Uterus (tissue), 3 donors: ENCODE measurements at regions not wholly inside any gene's neighbourhood (a gene's known extent, or its start where the extent isn't known, plus 50 kb on each side); places are given as distances from the start of the nearest gene placed in this dataset.

Experiments
- DNase-seq, 2 donors: peaks; one replicate each; pipeline ENCODE4 v3.0.0-alpha.2; 2019 to 2020
- H3K27ac ChIP-seq, 2 donors: fragments of 200-600 bp; sonication (generic); 1 replicate in 1 of 2; 2 replicates in 1 of 2; pipeline ENCODE4 v1.5.1; 2016 to 2018
- H3K27me3 ChIP-seq, 2 donors: fragments of 200-600 bp; sonication (generic); one replicate each; pipeline ENCODE4 v1.5.1; 2018 to 2019; ENCODE audit warnings: control low read depth in 1 of 2
- H3K36me3 ChIP-seq, 2 donors: fragments of 200-600 bp; sonication (generic); one replicate each; pipeline ENCODE4 v1.5.1; 2019; ENCODE audit warnings: control low read depth in 1 of 2
- H3K4me1 ChIP-seq, 2 donors: fragments of 200-600 bp; sonication (generic); one replicate each; pipeline ENCODE4 v1.5.1; 2018 to 2019; ENCODE audit warnings: control low read depth in 1 of 2
- H3K4me3 ChIP-seq, 2 donors: fragments of 200-600 bp; sonication (generic); 1 replicate in 1 of 2; 2 replicates in 1 of 2; pipeline ENCODE4 v1.5.1; 2018 to 2019; ENCODE audit warnings: mild to moderate bottlenecking in 1 of 2
- H3K9me3 ChIP-seq, 2 donors: fragments of 200-600 bp; sonication (generic); one replicate each; pipeline ENCODE4 v1.5.1; 2019; ENCODE audit warnings: control low read depth in 1 of 2
- POLR2A ChIP-seq, 2 donors: fragments of 450-650 bp; IDR thresholded peaks; one replicate each; pipeline ENCODE4 v1.6.1; 2016; ENCODE audit warnings: antibody characterized with exemption in 2 of 2, mild to moderate bottlenecking in 1 of 2, moderate library complexity in 1 of 2
- intact Hi-C: fragments of 100-400 bp; cut with DNase I; formaldehyde crosslinking; loops from one replicate; pipeline ENCODE4 v1.15.1; 2023; ENCODE audit warnings: low total_unique reads
- TF ChIP-seq, protein P1 (sequence below), 4 experiments: fragments of 200-600 bp in 2 of 4; fragments of 450-650 bp in 2 of 4; sonication (generic) in 2 of 4; IDR thresholded peaks; one replicate each; pipeline ENCODE4 v1.5.1; 2016 to 2019; ENCODE audit warnings: antibody characterized with exemption in 4 of 4, mild to moderate bottlenecking in 2 of 4, moderate library complexity in 1 of 4
- donor health status: DM: yes; HTN: yes; CAD: no.

DNA sequence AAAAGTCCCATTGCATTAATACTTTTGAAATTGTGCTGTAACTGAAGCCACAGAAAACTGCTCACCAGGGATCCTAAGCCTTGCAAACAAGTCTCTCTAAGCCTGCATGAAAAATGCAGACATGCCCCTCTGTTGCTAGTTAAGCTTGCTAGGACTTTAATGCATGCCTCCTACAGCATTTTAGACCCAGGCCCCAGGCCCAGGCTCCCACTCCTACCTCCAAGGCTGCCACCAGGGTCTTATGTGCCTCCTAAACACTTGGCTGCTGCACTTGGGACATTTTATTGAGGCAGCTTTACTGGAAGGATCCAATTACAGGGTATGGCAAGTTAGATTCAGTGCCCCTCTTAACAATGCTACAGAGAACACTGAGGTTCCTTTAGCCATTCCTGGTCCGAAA is 467.3 kb upstream of the CLINT1 start:
- no peak for DNase-seq

DNA sequence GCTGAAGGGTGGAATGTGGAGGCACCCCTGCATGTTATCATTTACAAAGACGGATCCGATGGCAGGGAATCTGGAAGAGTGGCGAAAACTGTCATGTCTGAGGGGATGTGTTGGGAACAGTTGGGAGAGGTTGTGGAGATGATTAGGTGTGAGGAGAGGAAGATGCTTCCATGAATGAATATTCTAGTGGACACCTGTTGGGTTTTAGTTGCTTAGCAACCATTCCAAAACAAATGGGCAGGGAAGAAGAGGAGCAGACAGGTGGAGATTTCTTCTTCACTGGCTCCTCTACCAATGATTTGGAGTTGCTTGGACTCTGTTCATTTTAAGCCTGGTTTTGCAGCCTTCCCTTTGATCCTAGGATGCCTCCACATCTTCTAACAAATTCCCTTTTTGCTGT is 465.3 kb upstream of the CLINT1 start:
- no peaks in the 10 kb centered on the region for H3K4me1 ChIP-seq
- DNase-seq: no peak
- H3K27me3 ChIP-seq: no peaks in the 10 kb centered on the region
- TF ChIP-seq, protein P1, sequence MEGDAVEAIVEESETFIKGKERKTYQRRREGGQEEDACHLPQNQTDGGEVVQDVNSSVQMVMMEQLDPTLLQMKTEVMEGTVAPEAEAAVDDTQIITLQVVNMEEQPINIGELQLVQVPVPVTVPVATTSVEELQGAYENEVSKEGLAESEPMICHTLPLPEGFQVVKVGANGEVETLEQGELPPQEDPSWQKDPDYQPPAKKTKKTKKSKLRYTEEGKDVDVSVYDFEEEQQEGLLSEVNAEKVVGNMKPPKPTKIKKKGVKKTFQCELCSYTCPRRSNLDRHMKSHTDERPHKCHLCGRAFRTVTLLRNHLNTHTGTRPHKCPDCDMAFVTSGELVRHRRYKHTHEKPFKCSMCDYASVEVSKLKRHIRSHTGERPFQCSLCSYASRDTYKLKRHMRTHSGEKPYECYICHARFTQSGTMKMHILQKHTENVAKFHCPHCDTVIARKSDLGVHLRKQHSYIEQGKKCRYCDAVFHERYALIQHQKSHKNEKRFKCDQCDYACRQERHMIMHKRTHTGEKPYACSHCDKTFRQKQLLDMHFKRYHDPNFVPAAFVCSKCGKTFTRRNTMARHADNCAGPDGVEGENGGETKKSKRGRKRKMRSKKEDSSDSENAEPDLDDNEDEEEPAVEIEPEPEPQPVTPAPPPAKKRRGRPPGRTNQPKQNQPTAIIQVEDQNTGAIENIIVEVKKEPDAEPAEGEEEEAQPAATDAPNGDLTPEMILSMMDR (IDR thresholded peaks at IDR 0.05): no peak
- no peak for TF ChIP-seq POLR2A (IDR thresholded peaks at IDR 0.05)
- H3K27ac ChIP-seq: no peak overlapping the region
- intact Hi-C loops: no loop called here
- no peaks in the 10 kb centered on the region for H3K9me3 ChIP-seq
- no peak overlapping the region for H3K4me3 ChIP-seq
- H3K36me3 ChIP-seq: no peaks in the 10 kb centered on the region

More for the DNA sequence above, 467.3 kb upstream of the CLINT1 start:
- Histone ChIP-seq H3K9me3 (no peaks in the 10 kb centered on the region), H3K4me1 (no peaks in the 10 kb centered on the region), H3K4me3 (no peak overlapping the region), H3K27ac (no peak overlapping the region), H3K27me3 (no peaks in the 10 kb centered on the region), H3K36me3 (no peaks in the 10 kb centered on the region)
- no peak for TF ChIP-seq POLR2A (IDR thresholded peaks at IDR 0.05)
- TF ChIP-seq, protein P1 (IDR thresholded peaks at IDR 0.05): no peak
- intact Hi-C loops: no loop called here

DNA sequence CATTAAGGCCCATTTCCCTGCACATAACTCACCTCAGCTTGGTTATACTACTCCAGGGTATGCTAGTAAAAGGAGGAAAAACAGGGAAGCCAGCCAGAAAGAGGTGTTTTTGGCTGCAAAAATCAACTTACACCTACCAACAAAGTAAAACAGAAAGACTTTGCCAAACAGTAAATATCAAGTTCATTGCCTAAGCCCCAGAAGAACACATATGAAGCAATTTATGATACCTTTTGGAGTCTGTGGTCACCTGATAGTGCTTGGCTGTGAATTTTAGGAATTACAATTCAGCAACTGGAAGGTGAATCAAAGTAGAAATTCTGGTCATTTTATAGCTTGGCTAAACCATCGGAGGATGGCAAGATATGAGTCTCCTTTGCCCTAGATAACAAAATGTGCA is 463.7 kb upstream of the CLINT1 start:
- no peak for TF ChIP-seq POLR2A (IDR thresholded peaks at IDR 0.05)
- TF ChIP-seq, protein P1 (IDR thresholded peaks at IDR 0.05): no peak
- H3K4me3 ChIP-seq: no peak overlapping the region
- no peak overlapping the region for H3K27ac ChIP-seq
- H3K27me3 ChIP-seq: no peaks in the 10 kb centered on the region
- H3K4me1 ChIP-seq: no peaks in the 10 kb centered on the region
- intact Hi-C loops: no loop called here
- no peaks in the 10 kb centered on the region for H3K36me3 ChIP-seq
- no peaks in the 10 kb centered on the region for H3K9me3 ChIP-seq
- DNase-seq: no peak

- TF ChIP-seq POLR2A (IDR thresholded peaks at IDR 0.05): no peak
- TF ChIP-seq, protein P1 (IDR thresholded peaks at IDR 0.05): no peak
- no peak overlapping the region for H3K4me3 ChIP-seq
- intact Hi-C loops: no loop called here
- no peaks in the 10 kb centered on the region for H3K9me3 ChIP-seq
- H3K27me3 ChIP-seq: no peaks in the 10 kb centered on the region
- H3K27ac ChIP-seq: no peak overlapping the region
- H3K36me3 ChIP-seq: no peaks in the 10 kb centered on the region
- no peak for DNase-seq
- no peaks in the 10 kb centered on the region for H3K4me1 ChIP-seq
These were observed 462.0 kb upstream of the CLINT1 start for GRCh38 chr5:158320934-158321333.

- Histone ChIP-seq H3K9me3 (no peaks in the 10 kb centered on the region), H3K4me1 (no peaks in the 10 kb centered on the region), H3K36me3 (no peaks in the 10 kb centered on the region), H3K27me3 (no peaks in the 10 kb centered on the region), H3K4me3 (no peak overlapping the region), H3K27ac (no peak overlapping the region)
- no peak for TF ChIP-seq POLR2A (IDR thresholded peaks at IDR 0.05)
- TF ChIP-seq, protein P1 (IDR thresholded peaks at IDR 0.05): no peak
- DNase-seq: no peak
- intact Hi-C loops: no loop called here
These were observed 461.3 kb upstream of the CLINT1 start for GRCh38 chr5:158320178-158320674.
